ENCODE measurements at regions not wholly inside any gene's neighbourhood (a gene's known extent, or its start where the extent isn't known, plus 50 kb on each side); places are given as distances from the start of the nearest gene placed in this dataset.

GRCh38 chr9:81455462-81456219, 233.7 kb downstream of the TLE1 start:
- H3K4me1 Mint-ChIP-seq: no peaks in the 10 kb centered on the region
- peaks cover 0 to 4% (median 0%) of the 10 kb centered on the region in 5 donors for H3K36me3 Mint-ChIP-seq
- H3K9me3 ChIP-seq (ENCODE audit: control insufficient read depth in 2 of 3, low read length in 3 of 3): no peaks in the 10 kb centered on the region
- DNase-seq (no peak), ATAC-seq (no peak)
- POLR2A ChIA-PET: no interaction called here
- no peak overlapping the region for H3K27ac ChIP-seq (ENCODE audit: low read depth, low read length)
- peaks cover 0 to 10% (median 0%) of the 10 kb centered on the region in 5 donors for H3K27me3 Mint-ChIP-seq
- H3K9me3 Mint-ChIP-seq: peaks cover 0 to 9% (median 0%) of the 10 kb centered on the region in 11 donors
- H3K4me1 ChIP-seq (ENCODE audit: control insufficient read depth in 2 of 2, insufficient read depth in 2 of 2, low read length in 2 of 2): no peaks in the 10 kb centered on the region
- CTCF ChIA-PET: no interaction called here
- no peak overlapping the region for H3K27ac Mint-ChIP-seq
- H3K4me3 ChIP-seq (ENCODE audit: low read length): no peak overlapping the region
- intact Hi-C loops (cut with micrococcal nuclease): no loop called here
- no peaks in the 10 kb centered on the region for H3K36me3 ChIP-seq (ENCODE audit: control insufficient read depth in 2 of 3, insufficient read depth in 3 of 3, low read length in 3 of 3)
- no peaks in the 10 kb centered on the region for H3K27me3 ChIP-seq (ENCODE audit: control insufficient read depth in 2 of 2, insufficient read depth in 2 of 2, low read length in 2 of 2)
- no peak overlapping the region for H3K4me3 Mint-ChIP-seq

- H3K4me1 ChIP-seq (ENCODE audit: control insufficient read depth in 2 of 2, insufficient read depth in 2 of 2, low read length in 2 of 2): no peaks in the 10 kb centered on the region
- H3K36me3 ChIP-seq (ENCODE audit: control insufficient read depth in 2 of 3, insufficient read depth in 3 of 3, low read length in 3 of 3): no peaks in the 10 kb centered on the region
- ATAC-seq (no peak), DNase-seq (no peak)
- peaks cover 0 to 16% (median 0%) of the 10 kb centered on the region in 3 experiments for H3K9me3 ChIP-seq (ENCODE audit: control insufficient read depth in 2 of 3, low read length in 3 of 3)
- ChIA-PET CTCF (no interaction called here), POLR2A (no interaction called here)
- Mint-ChIP-seq H3K27me3 (no peaks in the 10 kb centered on the region), H3K4me1 (no peaks in the 10 kb centered on the region), H3K9me3 (peaks cover 5 to 63% (median 18%) of the 10 kb centered on the region in 11 donors), H3K4me3 (no peak overlapping the region), H3K36me3 (no peaks in the 10 kb centered on the region), H3K27ac (no peak overlapping the region)
- no peak overlapping the region for H3K4me3 ChIP-seq (ENCODE audit: low read length)
- H3K27me3 ChIP-seq (ENCODE audit: control insufficient read depth in 2 of 2, insufficient read depth in 2 of 2, low read length in 2 of 2): no peaks in the 10 kb centered on the region
- intact Hi-C loops (cut with micrococcal nuclease): no loop called here
- no peak overlapping the region for H3K27ac ChIP-seq (ENCODE audit: low read depth, low read length)
Measured at GRCh38 chr9:81445331-81445921, 243.9 kb downstream of the TLE1 start.

GRCh38 chr9:81431641-81432040, 257.7 kb downstream of the TLE1 start:
- no peak overlapping the region for H3K27ac ChIP-seq (ENCODE audit: low read depth, low read length)
- ChIA-PET CTCF (no interaction called here), POLR2A (no interaction called here)
- DNase-seq (no peak), ATAC-seq (no peak)
- no peaks in the 10 kb centered on the region for H3K4me1 Mint-ChIP-seq
- peaks cover 7 to 33% (median 13%) of the 10 kb centered on the region in 11 donors for H3K9me3 Mint-ChIP-seq
- peaks cover 0 to 4% (median 0%) of the 10 kb centered on the region in 3 experiments for H3K9me3 ChIP-seq (ENCODE audit: control insufficient read depth in 2 of 3, low read length in 3 of 3)
- no peaks in the 10 kb centered on the region for H3K4me1 ChIP-seq (ENCODE audit: control insufficient read depth in 2 of 2, insufficient read depth in 2 of 2, low read length in 2 of 2)
- H3K27me3 Mint-ChIP-seq: no peaks in the 10 kb centered on the region
- H3K36me3 ChIP-seq (ENCODE audit: control insufficient read depth in 2 of 3, insufficient read depth in 3 of 3, low read length in 3 of 3): no peaks in the 10 kb centered on the region
- H3K4me3 Mint-ChIP-seq: no peak overlapping the region
- H3K36me3 Mint-ChIP-seq: peaks cover 0 to 7% (median 0%) of the 10 kb centered on the region in 5 donors
- no peak overlapping the region for H3K27ac Mint-ChIP-seq
- H3K4me3 ChIP-seq (ENCODE audit: low read length): no peak overlapping the region
- intact Hi-C loops (cut with micrococcal nuclease): no loop called here
- H3K27me3 ChIP-seq (ENCODE audit: control insufficient read depth in 2 of 2, insufficient read depth in 2 of 2, low read length in 2 of 2): no peaks in the 10 kb centered on the region

- H3K27ac ChIP-seq (ENCODE audit: low read depth, low read length): no peak overlapping the region
- ATAC-seq: no peak
- Mint-ChIP-seq H3K9me3 (peaks cover 8 to 38% (median 17%) of the 10 kb centered on the region in 11 donors), H3K4me1 (no peaks in the 10 kb centered on the region), H3K27me3 (no peaks in the 10 kb centered on the region), H3K4me3 (no peak overlapping the region), H3K36me3 (peaks cover 0 to 7% (median 0%) of the 10 kb centered on the region in 5 donors), H3K27ac (no peak overlapping the region)
- peaks cover 0 to 4% (median 0%) of the 10 kb centered on the region in 3 experiments for H3K9me3 ChIP-seq (ENCODE audit: control insufficient read depth in 2 of 3, low read length in 3 of 3)
- H3K4me1 ChIP-seq (ENCODE audit: control insufficient read depth in 2 of 2, insufficient read depth in 2 of 2, low read length in 2 of 2): no peaks in the 10 kb centered on the region
- no peak for DNase-seq
- POLR2A ChIA-PET: no interaction called here
- intact Hi-C loops (cut with micrococcal nuclease): no loop called here
- H3K36me3 ChIP-seq (ENCODE audit: control insufficient read depth in 2 of 3, insufficient read depth in 3 of 3, low read length in 3 of 3): no peaks in the 10 kb centered on the region
- CTCF ChIA-PET: no interaction called here
- no peak overlapping the region for H3K4me3 ChIP-seq (ENCODE audit: low read length)
- H3K27me3 ChIP-seq (ENCODE audit: control insufficient read depth in 2 of 2, insufficient read depth in 2 of 2, low read length in 2 of 2): no peaks in the 10 kb centered on the region
Measured at GRCh38 chr9:81430727-81431126, 258.6 kb downstream of the TLE1 start.

GRCh38 chr9:81427870-81428269, 261.5 kb downstream of the TLE1 start:
- H3K9me3 ChIP-seq (ENCODE audit: control insufficient read depth in 2 of 3, low read length in 3 of 3): peaks cover 0 to 4% (median 0%) of the 10 kb centered on the region in 3 experiments
- DNase-seq (no peak), ATAC-seq (no peak)
- Mint-ChIP-seq H3K36me3 (peaks cover 0 to 7% (median 0%) of the 10 kb centered on the region in 5 donors), H3K9me3 (peaks cover 12 to 41% (median 18%) of the 10 kb centered on the region in 11 donors), H3K27me3 (no peaks in the 10 kb centered on the region), H3K4me3 (no peak overlapping the region), H3K4me1 (no peaks in the 10 kb centered on the region), H3K27ac (no peak overlapping the region)
- intact Hi-C loops (cut with micrococcal nuclease): no loop called here
- H3K4me3 ChIP-seq (ENCODE audit: low read length): no peak overlapping the region
- no peaks in the 10 kb centered on the region for H3K36me3 ChIP-seq (ENCODE audit: control insufficient read depth in 2 of 3, insufficient read depth in 3 of 3, low read length in 3 of 3)
- no peak overlapping the region for H3K27ac ChIP-seq (ENCODE audit: low read depth, low read length)
- no peaks in the 10 kb centered on the region for H3K27me3 ChIP-seq (ENCODE audit: control insufficient read depth in 2 of 2, insufficient read depth in 2 of 2, low read length in 2 of 2)
- no peaks in the 10 kb centered on the region for H3K4me1 ChIP-seq (ENCODE audit: control insufficient read depth in 2 of 2, insufficient read depth in 2 of 2, low read length in 2 of 2)
- CTCF ChIA-PET: interaction anchor here (0.6 kb wide), 1 partner anchor 1438 kb away, joined by 3 read pairs; no protein-coding TSS in a partner anchor
- POLR2A ChIA-PET: no interaction called here

GRCh38 chr9:81424431-81424830, 264.9 kb downstream of the TLE1 start:
- Mint-ChIP-seq H3K27ac (no peak overlapping the region), H3K4me1 (no peaks in the 10 kb centered on the region), H3K36me3 (no peaks in the 10 kb centered on the region), H3K4me3 (no peak overlapping the region), H3K9me3 (peaks cover 3 to 26% (median 12%) of the 10 kb centered on the region in 11 donors), H3K27me3 (no peaks in the 10 kb centered on the region)
- no peak overlapping the region for H3K27ac ChIP-seq (ENCODE audit: low read depth, low read length)
- H3K36me3 ChIP-seq (ENCODE audit: control insufficient read depth in 2 of 3, insufficient read depth in 3 of 3, low read length in 3 of 3): no peaks in the 10 kb centered on the region
- intact Hi-C loops (cut with micrococcal nuclease): no loop called here
- no peaks in the 10 kb centered on the region for H3K4me1 ChIP-seq (ENCODE audit: control insufficient read depth in 2 of 2, insufficient read depth in 2 of 2, low read length in 2 of 2)
- no peak for ATAC-seq
- ChIA-PET POLR2A (no interaction called here), CTCF (no interaction called here)
- DNase-seq: no peak
- H3K9me3 ChIP-seq (ENCODE audit: control insufficient read depth in 2 of 3, low read length in 3 of 3): peaks cover 0 to 4% (median 0%) of the 10 kb centered on the region in 3 experiments
- H3K4me3 ChIP-seq (ENCODE audit: low read length): no peak overlapping the region
- H3K27me3 ChIP-seq (ENCODE audit: control insufficient read depth in 2 of 2, insufficient read depth in 2 of 2, low read length in 2 of 2): no peaks in the 10 kb centered on the region

All from naive thymus-derived CD4-positive, alpha-beta T cell (primary cell).